Body of pancreas (tissue), 4 donors: ENCODE measurements at regions not wholly inside any gene's neighbourhood (a gene's known extent, or its start where the extent isn't known, plus 50 kb on each side); places are given as distances from the start of the nearest gene placed in this dataset.

Experiments used
- POLR2A ChIP-seq, 3 donors: fragments of 450-650 bp; IDR thresholded peaks; one replicate each; pipeline ENCODE4 v1.6.1; 2016; ENCODE audit warnings: antibody characterized with exemption in 3 of 3, mild to moderate bottlenecking in 2 of 3
- TF ChIP-seq, protein P1 (sequence below), 7 experiments: fragments of 450-650 bp in 4 of 7; fragments of 200-600 bp in 3 of 7; sonication (generic) in 3 of 7; IDR thresholded peaks; one replicate each; pipeline ENCODE4 v1.5.1; 2016 to 2019; ENCODE audit warnings: antibody characterized with exemption in 7 of 7

DNA sequence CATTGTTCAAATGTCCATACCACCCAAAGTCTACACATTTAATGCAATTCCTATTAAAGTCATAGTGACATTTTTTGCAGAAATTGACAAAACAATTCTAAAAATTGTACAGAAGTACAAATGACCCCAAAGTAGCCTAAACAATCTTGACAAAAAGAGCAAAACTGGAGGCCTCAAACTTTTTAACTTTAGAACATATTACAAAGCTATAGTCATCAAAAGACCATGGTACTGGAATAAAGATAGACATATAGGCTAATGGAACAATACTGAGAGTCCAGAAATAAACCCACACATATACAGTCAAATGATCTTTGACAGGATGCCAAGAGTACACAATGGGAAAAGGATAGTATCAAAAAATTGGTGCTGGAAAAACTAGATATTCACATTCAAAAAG, 213.2 kb upstream of the SAMSN1 start:
- TF ChIP-seq, protein P1, sequence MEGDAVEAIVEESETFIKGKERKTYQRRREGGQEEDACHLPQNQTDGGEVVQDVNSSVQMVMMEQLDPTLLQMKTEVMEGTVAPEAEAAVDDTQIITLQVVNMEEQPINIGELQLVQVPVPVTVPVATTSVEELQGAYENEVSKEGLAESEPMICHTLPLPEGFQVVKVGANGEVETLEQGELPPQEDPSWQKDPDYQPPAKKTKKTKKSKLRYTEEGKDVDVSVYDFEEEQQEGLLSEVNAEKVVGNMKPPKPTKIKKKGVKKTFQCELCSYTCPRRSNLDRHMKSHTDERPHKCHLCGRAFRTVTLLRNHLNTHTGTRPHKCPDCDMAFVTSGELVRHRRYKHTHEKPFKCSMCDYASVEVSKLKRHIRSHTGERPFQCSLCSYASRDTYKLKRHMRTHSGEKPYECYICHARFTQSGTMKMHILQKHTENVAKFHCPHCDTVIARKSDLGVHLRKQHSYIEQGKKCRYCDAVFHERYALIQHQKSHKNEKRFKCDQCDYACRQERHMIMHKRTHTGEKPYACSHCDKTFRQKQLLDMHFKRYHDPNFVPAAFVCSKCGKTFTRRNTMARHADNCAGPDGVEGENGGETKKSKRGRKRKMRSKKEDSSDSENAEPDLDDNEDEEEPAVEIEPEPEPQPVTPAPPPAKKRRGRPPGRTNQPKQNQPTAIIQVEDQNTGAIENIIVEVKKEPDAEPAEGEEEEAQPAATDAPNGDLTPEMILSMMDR (IDR thresholded peaks at IDR 0.05), result no peak
- TF ChIP-seq POLR2A (IDR thresholded peaks at IDR 0.05), result no peak
